DND-41 (cell line): ENCODE measurements at regions not wholly inside any gene's neighbourhood (a gene's known extent, or its start where the extent isn't known, plus 50 kb on each side); places are given as distances from the start of the nearest gene placed in this dataset.

Experiments
- EZH2 ChIP-seq: IDR thresholded peaks from 3 replicates; pipeline ENCODE4 v1.6.1; 2012; ENCODE audit warnings: borderline replicate concordance, low read depth, mild to moderate bottlenecking, moderate library complexity, low read length, inconsistent platforms; ENCODE audit not compliant: severe bottlenecking
- TF ChIP-seq, protein P1 (sequence below): IDR thresholded peaks from 2 replicates; pipeline ENCODE4 v1.5.1; 2012; ENCODE audit warnings: borderline replicate concordance, low read length, moderate library complexity, mild to moderate bottlenecking; ENCODE audit not compliant: poor library complexity, severe bottlenecking; ENCODE audit errors: extremely low read depth

DNA sequence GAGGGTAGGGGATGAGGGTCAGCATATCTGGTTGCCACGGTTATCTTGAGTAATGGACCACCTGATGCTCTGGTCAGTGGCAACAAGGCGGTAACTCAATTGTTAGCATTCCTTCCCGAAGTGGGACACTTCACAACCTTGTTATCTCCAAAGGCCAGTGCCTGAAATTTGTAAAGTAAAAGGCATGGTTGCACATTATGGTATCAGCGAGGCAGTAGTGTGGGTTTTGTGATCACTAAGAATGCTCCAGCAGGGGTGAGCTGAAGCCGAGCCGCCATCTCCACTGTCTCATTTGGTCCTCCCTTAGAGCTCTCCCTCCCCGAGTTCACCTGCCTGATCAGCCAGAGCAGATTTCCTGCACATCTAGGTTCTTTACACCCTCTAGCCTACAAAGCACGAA, 50.5 kb upstream of the LGALSL start:
- no peak for TF ChIP-seq EZH2
- TF ChIP-seq, protein P1, sequence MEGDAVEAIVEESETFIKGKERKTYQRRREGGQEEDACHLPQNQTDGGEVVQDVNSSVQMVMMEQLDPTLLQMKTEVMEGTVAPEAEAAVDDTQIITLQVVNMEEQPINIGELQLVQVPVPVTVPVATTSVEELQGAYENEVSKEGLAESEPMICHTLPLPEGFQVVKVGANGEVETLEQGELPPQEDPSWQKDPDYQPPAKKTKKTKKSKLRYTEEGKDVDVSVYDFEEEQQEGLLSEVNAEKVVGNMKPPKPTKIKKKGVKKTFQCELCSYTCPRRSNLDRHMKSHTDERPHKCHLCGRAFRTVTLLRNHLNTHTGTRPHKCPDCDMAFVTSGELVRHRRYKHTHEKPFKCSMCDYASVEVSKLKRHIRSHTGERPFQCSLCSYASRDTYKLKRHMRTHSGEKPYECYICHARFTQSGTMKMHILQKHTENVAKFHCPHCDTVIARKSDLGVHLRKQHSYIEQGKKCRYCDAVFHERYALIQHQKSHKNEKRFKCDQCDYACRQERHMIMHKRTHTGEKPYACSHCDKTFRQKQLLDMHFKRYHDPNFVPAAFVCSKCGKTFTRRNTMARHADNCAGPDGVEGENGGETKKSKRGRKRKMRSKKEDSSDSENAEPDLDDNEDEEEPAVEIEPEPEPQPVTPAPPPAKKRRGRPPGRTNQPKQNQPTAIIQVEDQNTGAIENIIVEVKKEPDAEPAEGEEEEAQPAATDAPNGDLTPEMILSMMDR = no peak
